DLD1 (cell line): ENCODE measurements at regions not wholly inside any gene's neighbourhood (a gene's known extent, or its start where the extent isn't known, plus 50 kb on each side); places are given as distances from the start of the nearest gene placed in this dataset.
"Not testable (repeated sequence)": the region's sequence is repeated elsewhere in the genome, so short reads cannot be mapped to it uniquely, and the experiment has no call there.

Experiments used
- in situ Hi-C: cut with HindIII; loops from 2 replicates; pipeline ENCODE4 v1.10.0; 2017; ENCODE audit warnings: low sequenced_read_pairs

DNA sequence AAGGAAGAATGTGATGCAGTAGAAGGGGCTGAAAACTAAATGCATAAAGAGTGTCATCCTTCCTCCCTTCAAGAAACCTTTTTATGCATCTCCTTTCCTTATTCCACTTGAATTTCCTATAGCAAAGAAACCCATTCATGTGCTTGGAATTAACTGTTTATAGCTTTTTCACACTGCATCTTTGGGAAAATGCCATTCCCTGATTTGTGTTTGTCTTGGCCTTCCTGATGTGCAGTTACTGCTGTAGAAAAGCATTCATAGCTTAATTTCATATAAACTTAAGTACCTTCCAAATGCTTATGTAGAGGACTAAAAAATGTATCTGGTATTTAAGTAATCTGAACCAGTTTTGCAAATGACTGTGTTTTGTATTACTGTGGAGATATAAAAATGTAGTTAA is 61.8 kb downstream of the SDR9C7 start:
- in situ Hi-C loops, result no loop called here

DNA sequence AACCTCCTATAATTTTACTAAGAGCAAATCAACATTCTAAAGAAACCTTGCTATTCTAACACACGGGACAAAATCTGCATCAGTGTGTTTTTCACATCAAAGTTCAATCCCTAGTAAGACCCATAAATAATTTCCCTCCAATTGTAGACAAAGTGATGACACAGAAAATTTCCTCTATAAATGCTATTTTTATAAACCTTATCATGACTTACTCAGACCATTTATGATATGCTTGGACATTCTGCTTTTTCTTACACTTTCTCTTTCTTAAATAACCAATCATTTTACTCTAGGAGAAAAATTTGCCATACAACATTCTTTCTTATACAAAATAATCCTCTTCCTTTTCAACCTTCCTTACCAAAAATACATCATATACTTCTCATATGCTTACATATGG is 67.0 kb downstream of the SDR9C7 start:
- in situ Hi-C loops, result no loop called here

DNA sequence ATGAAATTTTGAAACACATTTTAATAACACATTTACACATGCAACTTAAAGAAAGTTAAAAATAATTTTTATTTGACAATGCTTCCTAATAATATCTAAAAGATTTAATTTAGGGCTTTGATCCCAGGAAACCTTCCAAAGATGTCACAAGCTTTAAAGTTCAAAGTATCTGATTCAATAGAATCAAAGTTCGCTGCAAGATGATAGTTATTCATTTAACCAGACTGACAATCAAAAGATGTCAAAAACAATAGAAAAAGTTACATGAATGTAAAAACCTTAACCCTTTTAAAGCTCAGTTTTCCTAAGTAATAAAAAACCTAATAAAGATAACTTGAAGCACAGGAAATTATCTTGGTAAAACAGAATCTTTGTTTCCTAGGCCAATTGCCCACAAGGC is 67.7 kb downstream of the SDR9C7 start:
- in situ Hi-C loops, result no loop called here

DNA sequence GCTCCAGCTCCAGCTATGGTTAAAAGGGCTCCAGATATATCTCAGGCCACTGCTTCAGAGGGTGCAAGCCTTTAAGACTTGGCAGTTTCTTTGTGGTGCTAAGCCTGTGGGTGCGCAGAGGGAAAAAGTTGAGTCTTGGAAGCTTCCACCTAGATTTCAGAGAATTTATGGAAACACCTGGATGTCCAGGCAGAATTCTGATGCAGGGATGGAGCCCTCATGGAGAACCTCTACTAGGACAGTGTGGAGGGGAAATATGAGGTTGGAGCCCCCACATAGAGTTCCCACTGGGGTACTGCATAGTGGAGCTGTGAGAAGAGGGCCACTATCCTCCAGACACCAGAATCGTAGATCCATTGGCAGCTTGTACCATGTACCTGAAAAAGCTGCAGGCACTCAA is 69.9 kb downstream of the SDR9C7 start:
- in situ Hi-C loops, result no loop called here

DNA sequence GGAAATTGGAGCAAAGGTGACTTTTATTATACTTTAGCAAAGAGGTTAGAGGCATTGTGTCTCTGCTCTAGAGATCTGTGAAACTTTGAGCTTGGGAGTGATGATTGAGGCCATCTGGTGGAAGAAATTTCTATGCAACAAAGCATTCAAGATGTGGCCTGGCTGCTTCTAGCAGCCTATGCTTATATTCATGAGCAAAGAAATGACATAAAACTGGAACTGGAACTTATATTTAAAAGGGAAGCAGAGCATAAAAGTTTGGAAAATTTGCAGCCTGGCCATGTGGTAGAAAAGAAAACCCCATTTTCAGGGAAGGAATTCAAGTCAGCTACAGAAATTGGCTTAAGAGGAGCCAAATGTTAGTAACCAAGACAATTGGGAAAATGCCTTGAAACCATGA is 70.4 kb downstream of the SDR9C7 start:
- in situ Hi-C loops, result no loop called here

DNA sequence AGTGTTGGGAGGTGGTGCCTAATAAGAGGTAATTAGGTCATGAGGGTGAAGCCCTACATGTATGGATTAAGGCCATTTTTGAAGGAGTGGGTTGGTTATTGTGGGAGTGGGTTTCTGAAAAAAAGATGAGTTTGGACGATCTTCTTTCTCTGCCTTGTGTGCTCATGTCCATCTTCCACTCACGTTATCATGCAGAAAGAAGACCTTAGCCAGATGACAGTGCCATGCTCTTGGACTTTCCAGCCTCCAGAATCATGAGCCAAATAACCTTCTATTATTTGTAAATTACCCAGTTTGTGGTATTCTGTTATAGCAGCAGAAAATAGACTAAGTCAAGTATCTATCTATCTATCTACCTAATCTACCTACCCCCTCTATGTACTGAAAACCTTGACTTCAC is 71.9 kb downstream of the SDR9C7 start:
- in situ Hi-C loops, result no loop called here

DNA sequence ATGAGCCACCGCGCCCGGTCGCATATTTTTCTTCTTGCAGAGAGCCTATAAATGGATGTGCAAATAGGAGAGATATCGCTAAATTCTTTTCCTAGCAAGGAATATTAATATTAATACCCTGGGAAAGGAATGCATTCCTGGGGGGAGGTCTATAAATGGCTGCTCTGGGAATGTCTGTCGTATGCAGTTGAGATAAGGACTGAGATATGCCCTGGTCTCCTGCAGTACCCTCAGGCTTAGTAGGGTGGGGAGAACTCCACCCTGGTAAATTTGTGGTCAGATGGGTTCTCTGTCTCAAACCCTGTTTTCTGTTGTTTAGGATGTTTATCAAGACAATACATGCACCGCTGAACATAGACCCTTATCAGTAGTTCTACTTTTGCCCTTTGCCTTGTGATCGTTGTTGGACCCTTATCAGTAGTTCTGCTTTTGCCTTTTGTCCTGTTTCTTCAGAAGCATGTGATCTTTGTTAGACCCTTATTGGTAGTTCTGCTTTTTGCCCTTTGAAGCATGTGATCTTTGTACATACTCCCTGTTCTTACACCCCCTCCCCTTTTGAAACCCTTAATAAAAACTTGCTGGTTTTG is 80.7 kb downstream of the SDR9C7 start:
- in situ Hi-C loops, result not testable (repeated sequence)

DNA sequence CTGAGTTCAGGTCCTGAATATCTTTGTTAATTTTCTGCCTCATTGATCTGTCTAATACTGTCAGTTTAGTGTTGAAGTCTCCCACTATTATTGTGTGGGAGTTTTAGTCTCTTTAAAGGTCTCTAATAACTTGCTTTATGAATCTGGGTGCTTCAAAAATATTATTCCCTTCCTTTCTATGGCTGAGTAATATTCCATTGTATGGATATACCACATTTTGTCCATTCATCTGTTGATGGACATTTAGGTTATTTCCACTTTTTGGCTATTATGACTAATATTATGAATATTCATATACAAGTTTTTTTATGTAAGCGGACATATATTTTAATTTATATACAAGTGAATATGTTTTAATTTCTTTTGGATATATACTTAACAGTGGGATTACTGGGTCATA is 82.7 kb downstream of the SDR9C7 start:
- in situ Hi-C loops, result no loop called here

DNA sequence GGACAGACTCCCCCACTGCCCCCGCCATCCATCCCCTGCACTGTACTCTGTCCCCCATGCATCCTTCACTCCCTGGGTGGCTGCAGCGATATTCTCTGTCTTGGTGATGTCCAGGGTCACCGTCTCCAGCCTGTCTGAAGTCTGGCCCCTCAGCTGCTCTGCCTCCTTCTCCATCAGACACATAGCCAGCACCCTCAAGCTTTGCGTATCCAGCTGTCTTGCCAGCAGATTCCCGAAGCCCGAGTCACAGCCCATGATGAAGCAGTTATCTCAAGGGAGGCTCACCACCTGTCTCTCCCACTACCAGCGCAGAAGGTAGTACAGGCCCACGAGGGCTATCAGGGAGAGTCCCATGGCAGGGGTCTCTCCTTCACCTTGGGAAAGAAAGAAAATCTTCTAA is 77.8 kb downstream of the HSD17B6 start:
- in situ Hi-C loops, result loop anchor here (10.0 kb wide), 1 partner anchor 144 kb away; no protein-coding TSS in a partner anchor

DNA sequence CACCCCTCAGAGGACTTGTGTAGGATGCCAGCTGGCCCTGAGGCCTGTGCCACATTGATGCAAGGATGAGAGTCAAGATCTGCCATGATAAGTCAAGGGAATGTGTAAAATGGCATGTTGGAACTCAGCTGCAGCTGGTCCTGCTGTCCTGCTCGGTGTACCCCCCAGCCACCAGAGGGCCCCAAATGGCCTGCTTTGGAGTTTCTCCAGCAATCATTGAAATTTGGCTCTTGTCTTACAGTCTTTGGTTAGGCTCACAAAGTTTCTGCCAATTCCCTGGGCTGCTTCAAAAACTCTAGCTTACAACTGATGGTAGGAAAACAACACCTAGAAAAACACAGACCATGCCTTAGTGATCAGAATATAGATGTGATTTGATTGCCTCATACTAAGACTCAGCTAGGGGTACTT is 76.8 kb downstream of the HSD17B6 start:
- in situ Hi-C loops, result loop anchor here (10.0 kb wide), 1 partner anchor 145 kb away; no protein-coding TSS in a partner anchor

DNA sequence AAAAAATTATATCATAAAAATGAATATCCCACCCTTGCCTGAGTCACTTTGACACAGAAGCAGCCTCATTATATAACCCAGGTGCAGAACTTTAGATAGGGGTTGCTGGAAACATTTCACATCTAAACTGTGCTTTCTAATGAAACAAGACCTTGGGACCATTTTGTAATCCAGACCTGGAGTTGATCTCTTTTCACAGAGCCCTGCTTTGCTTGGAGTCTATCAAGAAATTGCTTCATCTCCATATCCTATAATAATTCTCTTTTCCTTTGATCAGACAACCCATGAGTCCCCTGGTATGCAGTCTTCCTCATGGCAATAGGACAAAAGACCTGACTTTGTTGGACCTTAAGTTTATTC is 76.3 kb downstream of the HSD17B6 start:
- in situ Hi-C loops, result no loop called here

DNA sequence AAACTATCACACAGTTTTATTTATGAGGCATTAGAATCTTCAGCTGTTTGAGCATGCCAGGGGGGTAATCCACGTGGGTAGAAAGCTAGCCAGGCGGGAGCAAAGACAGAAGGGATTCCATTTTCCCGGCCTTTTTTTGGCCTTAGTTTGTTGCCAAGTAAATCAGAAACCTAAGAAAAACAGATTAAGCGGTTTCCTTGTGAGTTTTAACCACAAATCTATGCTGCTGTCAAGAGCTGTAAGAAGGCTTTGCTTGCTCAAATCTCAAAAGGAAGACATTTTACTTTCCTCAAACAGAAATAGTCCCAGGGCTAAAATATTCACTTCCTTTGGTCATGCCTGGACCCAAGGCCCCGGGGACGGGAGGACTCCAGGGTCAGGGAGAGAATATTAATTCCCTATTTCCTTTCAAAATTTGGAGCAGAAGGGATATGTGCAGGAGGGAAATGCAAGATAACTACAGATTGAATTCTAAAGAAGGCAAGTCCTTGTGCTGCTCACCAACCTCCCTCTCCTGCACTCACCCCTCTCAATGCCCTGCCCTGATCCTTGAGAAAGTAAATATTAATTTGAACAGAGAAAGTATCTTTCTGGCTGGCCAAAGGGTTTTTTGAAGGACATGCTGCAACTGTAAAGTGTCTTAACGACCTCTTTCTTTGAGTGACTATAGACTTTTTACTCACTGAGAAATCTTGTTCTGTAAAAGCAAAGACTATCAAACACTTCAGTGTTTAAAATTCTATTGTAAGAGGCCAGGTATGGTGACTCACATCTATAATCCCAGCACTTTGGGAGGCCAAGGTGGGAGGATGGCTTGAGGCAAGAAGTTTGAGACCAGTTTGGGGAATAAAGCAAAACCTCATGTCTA is 75.7 kb downstream of the HSD17B6 start:
- in situ Hi-C loops, result no loop called here
